ENCODE measurements at regions not wholly inside any gene's neighbourhood (a gene's known extent, or its start where the extent isn't known, plus 50 kb on each side); places are given as distances from the start of the nearest gene placed in this dataset.

GRCh38 chr1:187275985-187276575 is 447.3 kb downstream of the PLA2G4A start:
- H4K20me1 ChIP-seq (ENCODE audit: insufficient read depth, low read length) = no peaks in the 10 kb centered on the region
- no peaks in the 10 kb centered on the region for H3K27me3 ChIP-seq (ENCODE audit: insufficient read depth, low read length)
- no peak overlapping the region for H2AFZ ChIP-seq (ENCODE audit: low read length)
- H3K79me2 ChIP-seq (ENCODE audit: insufficient read depth, low read length) = no peaks in the 10 kb centered on the region
- H3K4me3 ChIP-seq (ENCODE audit: low read depth, low read length, poor library complexity, severe bottlenecking) = no peak overlapping the region
- H3K4me2 ChIP-seq (ENCODE audit: low read length) = no peak overlapping the region
- H3K27ac ChIP-seq (ENCODE audit: low read depth, low read length, poor library complexity, severe bottlenecking) = no peak overlapping the region
- H3K9me3 ChIP-seq (ENCODE audit: low read length) = no peaks in the 10 kb centered on the region
- H3K9ac ChIP-seq (ENCODE audit: low read length) = no peak overlapping the region
- H3K36me3 ChIP-seq (ENCODE audit: insufficient read depth, low read length) = no peaks in the 10 kb centered on the region
- H3K4me1 ChIP-seq (ENCODE audit: insufficient read depth, low read length, severe bottlenecking) = no peaks in the 10 kb centered on the region
- no peaks in the 10 kb centered on the region for H3F3A ChIP-seq (ENCODE audit: insufficient read depth, low read length)
- no peaks in the 10 kb centered on the region for H3K9me2 ChIP-seq (ENCODE audit: low read depth, low read length)
- TF ChIP-seq CTCF (IDR thresholded peaks at IDR 0.05; ENCODE audit: low read length) (no peak), EZH2 (IDR thresholded peaks at IDR 0.05; ENCODE audit: borderline replicate concordance, low read length) (no peak)

DNA sequence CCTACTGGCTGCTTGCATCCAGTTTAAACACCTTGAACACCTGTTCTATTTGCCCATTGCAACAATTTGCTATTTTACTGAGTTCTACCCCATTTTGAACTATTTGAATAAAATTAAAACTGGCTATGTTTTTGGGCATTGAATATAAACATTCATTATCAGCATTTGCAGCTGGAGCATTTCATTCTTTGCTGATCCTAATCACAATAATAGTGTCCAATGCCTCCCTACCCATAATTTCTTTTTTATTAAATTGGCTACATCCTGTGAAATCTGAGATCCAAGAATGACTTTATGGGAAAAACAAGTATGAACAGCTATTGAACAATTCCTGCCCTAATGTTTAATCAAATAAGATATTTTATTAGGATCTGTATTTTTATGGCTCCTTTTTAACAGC is 447.9 kb downstream of the PLA2G4A start:
- Histone ChIP-seq H3K27ac (ENCODE audit: low read depth, low read length, poor library complexity, severe bottlenecking) (no peak overlapping the region), H3K4me1 (ENCODE audit: insufficient read depth, low read length, severe bottlenecking) (no peaks in the 10 kb centered on the region), H3K27me3 (ENCODE audit: insufficient read depth, low read length) (no peaks in the 10 kb centered on the region), H3K4me2 (ENCODE audit: low read length) (no peak overlapping the region), H3K79me2 (ENCODE audit: insufficient read depth, low read length) (no peaks in the 10 kb centered on the region), H3K4me3 (ENCODE audit: low read depth, low read length, poor library complexity, severe bottlenecking) (no peak overlapping the region), H3K36me3 (ENCODE audit: insufficient read depth, low read length) (no peaks in the 10 kb centered on the region), H2AFZ (ENCODE audit: low read length) (no peak overlapping the region), H3K9me2 (ENCODE audit: low read depth, low read length) (no peaks in the 10 kb centered on the region), H3K9ac (ENCODE audit: low read length) (no peak overlapping the region), H4K20me1 (ENCODE audit: insufficient read depth, low read length) (no peaks in the 10 kb centered on the region), H3K9me3 (ENCODE audit: low read length) (no peaks in the 10 kb centered on the region), H3F3A (ENCODE audit: insufficient read depth, low read length) (no peaks in the 10 kb centered on the region)
- no peak for TF ChIP-seq EZH2 (IDR thresholded peaks at IDR 0.05; ENCODE audit: borderline replicate concordance, low read length)
- no peak for TF ChIP-seq CTCF (IDR thresholded peaks at IDR 0.05; ENCODE audit: low read length)

- no peaks in the 10 kb centered on the region for H3K36me3 ChIP-seq (ENCODE audit: insufficient read depth, low read length)
- no peak overlapping the region for H3K4me3 ChIP-seq (ENCODE audit: low read depth, low read length, poor library complexity, severe bottlenecking)
- H3K79me2 ChIP-seq (ENCODE audit: insufficient read depth, low read length) = no peaks in the 10 kb centered on the region
- TF ChIP-seq CTCF (IDR thresholded peaks at IDR 0.05; ENCODE audit: low read length) (no peak), EZH2 (IDR thresholded peaks at IDR 0.05; ENCODE audit: borderline replicate concordance, low read length) (no peak)
- no peaks in the 10 kb centered on the region for H3K4me1 ChIP-seq (ENCODE audit: insufficient read depth, low read length, severe bottlenecking)
- no peaks in the 10 kb centered on the region for H4K20me1 ChIP-seq (ENCODE audit: insufficient read depth, low read length)
- no peaks in the 10 kb centered on the region for H3K9me3 ChIP-seq (ENCODE audit: low read length)
- H3K27ac ChIP-seq (ENCODE audit: low read depth, low read length, poor library complexity, severe bottlenecking) = no peak overlapping the region
- H3K4me2 ChIP-seq (ENCODE audit: low read length) = no peak overlapping the region
- no peaks in the 10 kb centered on the region for H3K27me3 ChIP-seq (ENCODE audit: insufficient read depth, low read length)
- no peak overlapping the region for H2AFZ ChIP-seq (ENCODE audit: low read length)
- H3K9me2 ChIP-seq (ENCODE audit: low read depth, low read length) = no peaks in the 10 kb centered on the region
- H3K9ac ChIP-seq (ENCODE audit: low read length) = no peak overlapping the region
- H3F3A ChIP-seq (ENCODE audit: insufficient read depth, low read length) = no peaks in the 10 kb centered on the region
Observed at GRCh38 chr1:187280031-187280430, 451.3 kb downstream of the PLA2G4A start.
